ENCODE measurements at regions not wholly inside any gene's neighbourhood (a gene's known extent, or its start where the extent isn't known, plus 50 kb on each side); places are given as distances from the start of the nearest gene placed in this dataset.

- TF ChIP-seq CTCF (IDR thresholded peaks at IDR 0.05 in 4 of 5, conservative IDR thresholded peaks at IDR 0.05 in 1 of 5), result no peak
- TF ChIP-seq POLR2A (IDR thresholded peaks at IDR 0.05), result no peak
- no peak for DNase-seq
- Histone ChIP-seq H3K4me3 (no peak overlapping the region), H3K27ac (no peak overlapping the region), H3K4me1 (no peaks in the 10 kb centered on the region), H3K9me3 (no peaks in the 10 kb centered on the region), H3K27me3 (no peaks in the 10 kb centered on the region), H3K36me3 (no peaks in the 10 kb centered on the region)
- ATAC-seq, result no peak
- intact Hi-C loops (cut with DNase I; ENCODE audit: low total_unique reads), result no loop called here
- in situ Hi-C loops (cut with MboI; ENCODE audit: low sequenced_read_pairs in 4 of 4), result loop anchor here in 1 of 4 donors (10.0 kb wide), 1 partner anchor 152 kb away; no protein-coding TSS in a partner anchor
Observed at GRCh38 chr6:47093169-47093568, 51.0 kb upstream of the ADGRF1 start.

GRCh38 chr6:47091886-47092668 is 49.9 kb upstream of the ADGRF1 start:
- in situ Hi-C loops (cut with MboI; ENCODE audit: low sequenced_read_pairs in 4 of 4), result loop anchor here in 1 of 4 donors (10.0 kb wide), 1 partner anchor 153 kb away; no protein-coding TSS in a partner anchor
- intact Hi-C loops (cut with DNase I; ENCODE audit: low total_unique reads), result no loop called here
- DNase-seq (no peak), ATAC-seq (no peak)
- Histone ChIP-seq H3K27me3 (no peaks in the 10 kb centered on the region), H3K9me3 (no peaks in the 10 kb centered on the region), H3K4me3 (no peak overlapping the region), H3K27ac (no peak overlapping the region), H3K36me3 (no peaks in the 10 kb centered on the region), H3K4me1 (no peaks in the 10 kb centered on the region)
- no peak for TF ChIP-seq POLR2A (IDR thresholded peaks at IDR 0.05)
- no peak for TF ChIP-seq CTCF (IDR thresholded peaks at IDR 0.05 in 4 of 5, conservative IDR thresholded peaks at IDR 0.05 in 1 of 5)
